SU-DHL-6 (cell line): ENCODE measurements at regions not wholly inside any gene's neighbourhood (a gene's known extent, or its start where the extent isn't known, plus 50 kb on each side); places are given as distances from the start of the nearest gene placed in this dataset.

Source experiments
- CTCF ChIP-seq: fragments of 200-600 bp; sonication (generic); IDR thresholded peaks from one replicate; pipeline ENCODE4 v1.5.1; 2017; ENCODE audit warnings: antibody characterized with exemption, mild to moderate bottlenecking, low read length, moderate library complexity; ENCODE audit not compliant: insufficient read depth, poor library complexity, severe bottlenecking
- EZH2phosphoT487 ChIP-seq: fragments of 200-600 bp; sonication (generic), shearing (Covaris generic); conservative IDR thresholded peaks from 2 replicates; pipeline ENCODE4 v1.6.1; 2018; ENCODE audit warnings: mild to moderate bottlenecking, antibody characterized with exemption, low read length, moderate library complexity, mixed read lengths

GRCh38 chr9:71431931-71432330, 310.5 kb upstream of the TRPM3 start:
- TF ChIP-seq CTCF (no peak), EZH2phosphoT487 (no peak)
